ENCODE measurements at regions not wholly inside any gene's neighbourhood (a gene's known extent, or its start where the extent isn't known, plus 50 kb on each side); places are given as distances from the start of the nearest gene placed in this dataset.

DNA sequence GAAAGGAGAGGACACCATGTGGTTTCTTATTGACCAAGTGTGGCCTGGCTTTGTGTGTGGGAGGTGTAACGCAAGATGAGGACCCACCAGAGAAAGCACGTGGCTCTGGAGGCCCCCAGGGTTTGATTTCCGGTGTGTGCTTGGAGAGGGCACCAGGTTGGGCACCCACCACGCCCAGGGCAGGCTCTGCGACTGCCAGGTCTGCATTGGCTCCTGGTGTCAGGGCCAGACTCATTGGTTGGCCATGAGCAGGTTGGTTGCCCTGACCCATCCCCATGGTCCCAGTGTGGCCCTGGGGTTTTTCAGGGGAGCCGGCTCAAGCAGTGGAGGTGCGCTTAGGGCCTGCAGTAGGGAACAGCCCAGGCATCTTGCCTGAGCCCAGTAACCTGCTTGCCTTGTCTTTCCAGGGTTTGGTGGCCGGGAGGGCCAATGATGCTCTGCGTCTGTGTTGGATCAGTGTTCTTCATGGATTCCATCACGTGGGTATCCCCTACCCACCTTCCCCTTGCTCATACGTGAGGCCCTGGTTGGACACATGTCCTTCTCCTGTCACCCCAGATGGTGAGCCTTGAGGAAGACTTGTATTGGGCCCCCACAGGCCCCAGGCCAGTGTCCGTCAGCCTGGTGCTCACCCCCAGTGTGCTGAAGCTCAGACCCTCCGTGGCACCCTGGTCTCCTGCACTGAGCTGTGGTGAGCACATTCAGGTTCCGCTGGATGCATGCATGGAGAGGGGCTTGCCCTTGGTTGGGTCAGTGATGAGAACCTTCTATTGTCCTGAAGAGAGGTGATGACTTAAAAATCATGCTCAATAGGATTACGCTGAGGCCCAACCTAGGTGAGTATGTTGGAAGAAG, 193.9 kb downstream of the UBE3A start:
- Histone ChIP-seq H2AK5ac (ENCODE audit: low read depth, low read length) (no peak overlapping the region), H2BK20ac (ENCODE audit: low read length) (no peak overlapping the region), H4K8ac (ENCODE audit: extremely low read depth, insufficient read depth, low read length) (no peak overlapping the region), H3K23me2 (ENCODE audit: low read depth, low read length) (no peaks in the 10 kb centered on the region), H3K56ac (replicated peaks; ENCODE audit: insufficient read length, low read depth, low read length) (no peak overlapping the region), H3K9me3 (ENCODE audit: insufficient read depth in 2 of 2, low read depth in 1 of 2, low read length in 1 of 2) (peaks cover 67 to 98% of the 10 kb centered on the region in 2 experiments), H2AFZ (ENCODE audit: low read length) (no peak overlapping the region), H3K23ac (ENCODE audit: insufficient read length) (no peak overlapping the region), H3K27ac (ENCODE audit: low read depth, low read length) (no peak overlapping the region), H3K18ac (ENCODE audit: extremely low read depth, low read length) (no peak overlapping the region), H3K79me2 (ENCODE audit: control insufficient read depth in 1 of 2, insufficient read depth in 2 of 2, low read length in 2 of 2) (no peaks in the 10 kb centered on the region), H3K4me1 (replicated peaks in 1 of 4; ENCODE audit: control insufficient read depth in 3 of 4, insufficient read depth in 4 of 4, low read length in 3 of 4) (no peaks in the 10 kb centered on the region), H2BK15ac (ENCODE audit: low read length) (no peak overlapping the region), H3K27me3 (replicated peaks in 1 of 4; ENCODE audit: control insufficient read depth in 3 of 4, extremely low read depth in 1 of 4, insufficient read depth in 3 of 4, low read length in 3 of 4) (no peaks in the 10 kb centered on the region), H4K20me1 (replicated peaks in 1 of 2; ENCODE audit: control insufficient read depth in 1 of 2, insufficient read depth in 2 of 2, low read length in 2 of 2) (no peaks in the 10 kb centered on the region), H4K91ac (replicated peaks; ENCODE audit: insufficient read length, low read length) (no peak overlapping the region), H3K9ac (replicated peaks in 1 of 4; ENCODE audit: extremely low read depth in 1 of 4, low read depth in 3 of 4, low read length in 3 of 4) (no peak overlapping the region), H3K36me3 (ENCODE audit: control insufficient read depth in 2 of 4, insufficient read depth in 4 of 4, low read length in 3 of 4) (no peaks in the 10 kb centered on the region), H3K4ac (replicated peaks; ENCODE audit: insufficient read length, low read depth, low read length) (no peak overlapping the region), H2BK12ac (ENCODE audit: low read depth, low read length) (no peak overlapping the region), H2BK5ac (ENCODE audit: low read depth, low read length) (no peak overlapping the region), H2BK120ac (replicated peaks; ENCODE audit: low read depth, low read length) (no peak overlapping the region), H3K4me3 (ENCODE audit: extremely low read depth in 1 of 4, insufficient read depth in 2 of 4, low read depth in 3 of 4, low read length in 4 of 4) (no peak overlapping the region), H3K79me1 (ENCODE audit: low read depth, low read length) (no peaks in the 10 kb centered on the region), H3K4me2 (ENCODE audit: insufficient read depth in 1 of 2, low read depth in 2 of 2, low read length in 2 of 2) (no peak overlapping the region), H3K14ac (ENCODE audit: insufficient read length) (no peak overlapping the region), H4K5ac (ENCODE audit: insufficient read length, low read depth, low read length) (no peak overlapping the region)
- no peak for TF ChIP-seq JUN (IDR thresholded peaks at IDR 0.05; ENCODE audit: low read depth, low read length)
- TF ChIP-seq CREB1 (IDR thresholded peaks at IDR 0.05), result no peak
- no peak for TF ChIP-seq NANOG (IDR thresholded peaks at IDR 0.05; ENCODE audit: insufficient read depth, low read depth, low read length, poor library complexity, severe bottlenecking)
- TF ChIP-seq, protein P1, sequence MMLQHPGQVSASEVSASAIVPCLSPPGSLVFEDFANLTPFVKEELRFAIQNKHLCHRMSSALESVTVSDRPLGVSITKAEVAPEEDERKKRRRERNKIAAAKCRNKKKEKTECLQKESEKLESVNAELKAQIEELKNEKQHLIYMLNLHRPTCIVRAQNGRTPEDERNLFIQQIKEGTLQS (IDR thresholded peaks at IDR 0.05; ENCODE audit: insufficient read depth, low read depth, low read length), result no peak
- TF ChIP-seq RFX5 (IDR thresholded peaks at IDR 0.05; ENCODE audit: borderline replicate concordance, low read depth, low read length), result no peak
- no peak for TF ChIP-seq CEBPB (IDR thresholded peaks at IDR 0.05; ENCODE audit: low read depth, low read length)
- TF ChIP-seq CHD1 (IDR thresholded peaks at IDR 0.05; ENCODE audit: low read depth, low read length), result no peak
- no peak for TF ChIP-seq SIN3A (conservative IDR thresholded peaks at IDR 0.05 in 1 of 2, IDR thresholded peaks at IDR 0.05 in 1 of 2; ENCODE audit: low read depth in 1 of 2, low read length in 2 of 2)
- POLR2A ChIA-PET (ENCODE audit: partially characterized antibody), result no interaction called here
- FAIRE-seq (no peak), DNase-seq (ENCODE audit: low read depth in 1 of 2, low spot score in 2 of 2) (peak in 1 of 2 experiments; percentile 23)
- CTCF ChIA-PET (ENCODE audit: partially characterized antibody), result no interaction called here
- 80% methylated on average over 15 of the region's 15 CpGs; no CpG with 5 or more reads in 1 of the 2 experiments for WGBS, 2 experiments (ENCODE audit: extremely low coverage in 1 of 2, insufficient coverage in 1 of 2, insufficient read length in 1 of 2, insufficient replicate concordance in 2 of 2, low coverage in 1 of 2, low lambda C conversion rate in 2 of 2, missing lambda C conversion rate in 1 of 2)
